Endothelial cell of umbilical vein (primary cell): ENCODE measurements at regions not wholly inside any gene's neighbourhood (a gene's known extent, or its start where the extent isn't known, plus 50 kb on each side); places are given as distances from the start of the nearest gene placed in this dataset.
A peak's percentile ranks its signal among the peaks of the same experiment; 100 is the strongest.

Source experiments
- BruUV-seq: library from RNA; stranded (reverse); fragments of 400-500 nt; replicated peaks from 2 replicates; lab custom pipeline; 2021; lab: Mats Ljungman, UMichigan
- CTCF ChIA-PET: fragments of 300-600, 350-600 bp; sonication (Branson Sonifier 250); formaldehyde crosslinking; loops from one replicate; lab custom pipeline; 2021; ENCODE audit warnings: antibody characterized with exemption, inconsistent platforms; lab: Charles Lee
- POLR2A ChIA-PET: fragments of 300-600, 350-600 bp; sonication (Branson Sonifier 250); formaldehyde crosslinking; loops from one replicate; lab custom pipeline; 2021; ENCODE audit warnings: antibody characterized with exemption, inconsistent platforms; lab: Charles Lee
- DNase-seq: peaks from one replicate; pipeline ENCODE4 v3.0.0-alpha.2; 2011; ENCODE audit warnings: low read depth, low spot score
- FAIRE-seq: peaks from 2 replicates; lab custom pipeline; 2011; peaks lifted over from hg19 to GRCh38; lab: Jason Lieb, UNC
- H2AFZ ChIP-seq: 2 replicates; pipeline ENCODE4 v1.6.0; 2012; ENCODE audit warnings: low read depth, low read length, control low read depth, inconsistent platforms
- H3K27ac ChIP-seq: 2 replicates; pipeline ENCODE4 v1.5.1; 2011; ENCODE audit warnings: low read depth, mild to moderate bottlenecking, control low read depth, low read length, moderate library complexity; ENCODE audit not compliant: insufficient read depth
- H3K27me3 ChIP-seq, 2 experiments: 2 replicates each; pipeline versions ENCODE4 v1.6.0 to v1.6.1; 2011; ENCODE audit warnings: low read length in 2 of 2, mixed read lengths in 1 of 2; ENCODE audit not compliant: control insufficient read depth in 2 of 2, insufficient read depth in 2 of 2
- H3K36me3 ChIP-seq, 2 experiments: 2 replicates in 1 of 2; 3 replicates in 1 of 2; pipeline ENCODE4 v1.5.1; 2011; ENCODE audit warnings: low read length in 2 of 2, mild to moderate bottlenecking in 1 of 2, moderate library complexity in 1 of 2; ENCODE audit not compliant: control insufficient read depth in 2 of 2, insufficient read depth in 2 of 2; ENCODE audit errors: extremely low read depth in 1 of 2
- H3K4me1 ChIP-seq: 3 replicates; pipeline ENCODE4 v1.5.1; 2011; ENCODE audit warnings: mild to moderate bottlenecking, low read length; ENCODE audit not compliant: control insufficient read depth, insufficient read depth; ENCODE audit errors: extremely low read depth
- H3K4me2 ChIP-seq: 2 replicates; pipeline ENCODE4 v1.6.1; 2011; ENCODE audit warnings: low read length, control low read depth, mixed read lengths; ENCODE audit not compliant: insufficient read depth
- H3K4me3 ChIP-seq, 3 experiments: fragments of 200-600 bp in 1 of 3; sonication (generic), shearing (Covaris generic) in 1 of 3; replicated peaks in 1 of 3; 2 replicates each; pipeline ENCODE4 v1.5.1; 2011 to 2016; ENCODE audit warnings: control low read depth in 3 of 3, low read length in 3 of 3, mild to moderate bottlenecking in 2 of 3, inconsistent platforms in 1 of 3, low read depth in 1 of 3, moderate library complexity in 1 of 3; ENCODE audit not compliant: insufficient read depth in 1 of 3
- H3K79me2 ChIP-seq: 2 replicates; pipeline ENCODE4 v1.6.0; 2012; ENCODE audit warnings: low read length, inconsistent platforms; ENCODE audit not compliant: control insufficient read depth, insufficient read depth
- H3K9ac ChIP-seq: replicated peaks from 2 replicates; pipeline ENCODE3; 2011; ENCODE audit warnings: low read length, control low read depth; ENCODE audit not compliant: insufficient read depth; ENCODE audit errors: extremely low read depth
- H3K9me1 ChIP-seq: replicated peaks from 3 replicates; pipeline ENCODE4 v1.6.0; 2011; ENCODE audit warnings: mild to moderate bottlenecking, low read length; ENCODE audit not compliant: control insufficient read depth, insufficient read depth; ENCODE audit errors: extremely low read depth
- H3K9me3 ChIP-seq: replicated peaks from 2 replicates; pipeline ENCODE4 v1.5.1; 2012; ENCODE audit warnings: low read length, inconsistent platforms; ENCODE audit not compliant: control insufficient read depth, insufficient read depth
- H4K20me1 ChIP-seq: replicated peaks from 2 replicates; pipeline ENCODE3; 2011; ENCODE audit warnings: mild to moderate bottlenecking, low read length; ENCODE audit not compliant: control insufficient read depth, insufficient read depth; ENCODE audit errors: extremely low read depth
- EZH2 ChIP-seq: IDR thresholded peaks from 2 replicates; pipeline ENCODE4 v1.6.1; 2012; ENCODE audit warnings: borderline replicate concordance, low read depth, mild to moderate bottlenecking, moderate library complexity, low read length, inconsistent platforms; ENCODE audit not compliant: severe bottlenecking
- FOS ChIP-seq: IDR thresholded peaks from 2 replicates; pipeline ENCODE4 v1.6.1; 2011; ENCODE audit warnings: mild to moderate bottlenecking, low read length, moderate library complexity, borderline replicate concordance; ENCODE audit not compliant: insufficient read depth
- GATA2 ChIP-seq: IDR thresholded peaks from 2 replicates; pipeline ENCODE4 v1.7.0; 2011; ENCODE audit warnings: low read depth, mild to moderate bottlenecking, moderate library complexity, mixed read lengths, low read length; ENCODE audit not compliant: insufficient read length, insufficient read depth
- JUN ChIP-seq: IDR thresholded peaks from 2 replicates; pipeline ENCODE4 v1.6.1; 2011; ENCODE audit warnings: borderline replicate concordance, low read depth; ENCODE audit not compliant: insufficient read length, insufficient read depth
- MYC ChIP-seq: IDR thresholded peaks from one replicate; pipeline ENCODE4 v1.6.1; 2011; ENCODE audit warnings: mild to moderate bottlenecking, low read depth, low read length
- POLR2A ChIP-seq: IDR thresholded peaks from 2 replicates; pipeline ENCODE4 v1.6.1; 2012; ENCODE audit warnings: low read depth, mild to moderate bottlenecking, control low read depth, low read length
- POLR2AphosphoS5 ChIP-seq: IDR thresholded peaks from 2 replicates; pipeline ENCODE4 v1.6.1; 2012; ENCODE audit warnings: low read depth, mild to moderate bottlenecking, control low read depth, low read length, moderate library complexity; ENCODE audit not compliant: insufficient read depth
- dilution Hi-C: fragments of 300-500 bp; cut with MboI; formaldehyde crosslinking; loops from one replicate; pipeline ENCODE4 v1.15.0; 2019; ENCODE audit warnings: low sequenced_read_pairs; ENCODE audit not compliant: extremely low pct_ligation_motif_present
- intact Hi-C: fragments of 100-400 bp; cut with micrococcal nuclease; formaldehyde crosslinking; loops from one replicate; pipeline ENCODE4 v1.10.0; 2022
- TF ChIP-seq, protein P1 (sequence below): IDR thresholded peaks from 2 replicates; pipeline ENCODE4 v1.6.1; 2011; ENCODE audit not compliant: insufficient read depth, insufficient read length
- TF ChIP-seq, protein P2 (sequence below), 2 donors: IDR thresholded peaks; 1 replicate in 1 of 2; 2 replicates in 1 of 2; pipeline ENCODE4 v1.5.1; 2011; ENCODE audit warnings: low read length in 2 of 2, mild to moderate bottlenecking in 2 of 2, moderate library complexity in 2 of 2, control low read depth in 1 of 2, inconsistent platforms in 1 of 2, low read depth in 1 of 2; ENCODE audit not compliant: insufficient read depth in 1 of 2; ENCODE audit errors: extremely low read depth in 1 of 2

DNA sequence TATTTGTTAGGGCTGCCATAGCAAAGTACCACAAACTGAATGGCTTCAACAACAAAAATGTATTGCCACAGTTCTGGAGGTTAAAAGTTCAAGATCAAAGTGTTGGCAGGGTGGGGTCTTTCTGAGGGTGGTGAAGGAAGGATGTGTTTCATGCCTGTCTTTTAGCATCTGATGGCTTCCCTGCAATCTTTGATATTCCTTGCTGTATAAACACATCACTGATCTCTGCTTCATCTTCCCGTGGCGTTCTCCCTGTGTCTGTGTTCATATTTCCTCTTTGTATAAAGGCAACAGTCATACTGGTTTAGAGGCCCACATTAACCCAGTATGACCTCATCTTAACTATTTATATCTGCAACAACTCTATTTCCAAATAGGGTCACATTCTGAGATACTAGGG lies 167.5 kb downstream of the BTG1 start:
- CTCF ChIA-PET = no interaction called here
- H4K20me1 ChIP-seq = no peaks in the 10 kb centered on the region
- intact Hi-C loops (no loop called here), dilution Hi-C loops (no loop called here)
- no peak for DNase-seq
- H3K36me3 ChIP-seq = no peaks in the 10 kb centered on the region
- no peaks in the 10 kb centered on the region for H3K79me2 ChIP-seq
- no peak overlapping the region for H2AFZ ChIP-seq
- H3K4me1 ChIP-seq = no peaks in the 10 kb centered on the region
- TF ChIP-seq FOS = no peak
- TF ChIP-seq, protein P1, sequence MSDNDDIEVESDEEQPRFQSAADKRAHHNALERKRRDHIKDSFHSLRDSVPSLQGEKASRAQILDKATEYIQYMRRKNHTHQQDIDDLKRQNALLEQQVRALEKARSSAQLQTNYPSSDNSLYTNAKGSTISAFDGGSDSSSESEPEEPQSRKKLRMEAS = no peak
- TF ChIP-seq POLR2AphosphoS5 = no peak
- TF ChIP-seq GATA2 = no peak
- TF ChIP-seq POLR2A = no peak
- no peak for TF ChIP-seq JUN
- TF ChIP-seq MYC = no peak
- TF ChIP-seq EZH2 = no peak
- TF ChIP-seq, protein P2, sequence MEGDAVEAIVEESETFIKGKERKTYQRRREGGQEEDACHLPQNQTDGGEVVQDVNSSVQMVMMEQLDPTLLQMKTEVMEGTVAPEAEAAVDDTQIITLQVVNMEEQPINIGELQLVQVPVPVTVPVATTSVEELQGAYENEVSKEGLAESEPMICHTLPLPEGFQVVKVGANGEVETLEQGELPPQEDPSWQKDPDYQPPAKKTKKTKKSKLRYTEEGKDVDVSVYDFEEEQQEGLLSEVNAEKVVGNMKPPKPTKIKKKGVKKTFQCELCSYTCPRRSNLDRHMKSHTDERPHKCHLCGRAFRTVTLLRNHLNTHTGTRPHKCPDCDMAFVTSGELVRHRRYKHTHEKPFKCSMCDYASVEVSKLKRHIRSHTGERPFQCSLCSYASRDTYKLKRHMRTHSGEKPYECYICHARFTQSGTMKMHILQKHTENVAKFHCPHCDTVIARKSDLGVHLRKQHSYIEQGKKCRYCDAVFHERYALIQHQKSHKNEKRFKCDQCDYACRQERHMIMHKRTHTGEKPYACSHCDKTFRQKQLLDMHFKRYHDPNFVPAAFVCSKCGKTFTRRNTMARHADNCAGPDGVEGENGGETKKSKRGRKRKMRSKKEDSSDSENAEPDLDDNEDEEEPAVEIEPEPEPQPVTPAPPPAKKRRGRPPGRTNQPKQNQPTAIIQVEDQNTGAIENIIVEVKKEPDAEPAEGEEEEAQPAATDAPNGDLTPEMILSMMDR (IDR thresholded peaks at IDR 0.05; ENCODE audit: extremely low read depth in 1 of 2, insufficient read depth in 1 of 2, low read depth in 1 of 2, low read length in 2 of 2) = no peak
- POLR2A ChIA-PET = no interaction called here
- no peak overlapping the region for H3K27ac ChIP-seq
- H3K27me3 ChIP-seq = no peaks in the 10 kb centered on the region
- no peak overlapping the region for H3K9ac ChIP-seq
- BruUV-seq = no TSS peak
- no peak overlapping the region for H3K4me2 ChIP-seq
- H3K4me3 ChIP-seq = no peak overlapping the region
- H3K9me3 ChIP-seq = no peaks in the 10 kb centered on the region
- peak; percentile 71 for FAIRE-seq
- no peaks in the 10 kb centered on the region for H3K9me1 ChIP-seq
